ENCODE measurements at regions not wholly inside any gene's neighbourhood (a gene's known extent, or its start where the extent isn't known, plus 50 kb on each side); places are given as distances from the start of the nearest gene placed in this dataset.
"Not testable (repeated sequence)": the region's sequence is repeated elsewhere in the genome, so short reads cannot be mapped to it uniquely, and the experiment has no call there.

GRCh38 chrX:67213686-67214085 lies 330.1 kb upstream of the AR start:
- H3K36me3 ChIP-seq (ENCODE audit: insufficient read depth, insufficient read length, low read length); H3K4me3 ChIP-seq (ENCODE audit: insufficient read length, low read depth); H3K9ac ChIP-seq (ENCODE audit: insufficient read length, low read depth); H3K27me3 ChIP-seq (ENCODE audit: insufficient read depth, insufficient read length); H3K4me1 ChIP-seq (ENCODE audit: insufficient read depth, insufficient read length); H3K9me3 ChIP-seq (ENCODE audit: insufficient read depth, low read length); DNase-seq (ENCODE audit: low read depth, low spot score): not testable (repeated sequence)

DNA sequence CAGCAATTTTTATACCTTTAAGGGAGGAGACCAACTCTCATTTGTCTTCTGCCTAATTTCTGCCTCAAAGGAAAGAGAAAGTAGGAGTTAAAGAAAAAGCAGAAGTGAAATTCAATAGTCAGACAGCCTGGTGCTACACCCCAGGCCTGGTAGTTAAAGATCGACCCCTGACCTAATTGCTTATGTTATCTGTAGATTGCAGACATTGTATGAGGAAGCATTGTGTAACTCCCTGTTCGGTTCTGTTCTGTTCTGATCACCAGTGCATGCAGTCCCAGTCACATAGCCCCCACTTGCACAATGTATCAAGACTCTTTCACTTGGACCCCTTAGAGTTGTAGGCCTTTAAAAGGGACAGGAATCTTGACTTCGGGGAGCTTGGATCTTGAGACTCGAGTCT lies 335.9 kb upstream of the AR start:
- no peak overlapping the region for H3K9ac ChIP-seq (ENCODE audit: insufficient read length, low read depth)
- no peaks in the 10 kb centered on the region for H3K4me1 ChIP-seq (ENCODE audit: insufficient read depth, insufficient read length)
- DNase-seq (ENCODE audit: low read depth, low spot score), result no peak
- no peak overlapping the region for H3K4me3 ChIP-seq (ENCODE audit: insufficient read length, low read depth)
- no peak for TF ChIP-seq YY1 (IDR thresholded peaks at IDR 0.05; ENCODE audit: insufficient read depth, insufficient read length)
- TF ChIP-seq SUZ12 (IDR thresholded peaks at IDR 0.05; ENCODE audit: extremely low read depth, insufficient read depth, insufficient read length), result no peak
- TF ChIP-seq ZNF274 (IDR thresholded peaks at IDR 0.05; ENCODE audit: low read depth, low read length), result no peak
- no peaks in the 10 kb centered on the region for H3K27me3 ChIP-seq (ENCODE audit: insufficient read depth, insufficient read length)
- H3K36me3 ChIP-seq (ENCODE audit: insufficient read depth, insufficient read length, low read length), result no peaks in the 10 kb centered on the region
- 0 out of 2 replicates have a peak, but pooled peaks cover 6% of the 10 kb centered on the region for H3K9me3 ChIP-seq (ENCODE audit: insufficient read depth, low read length)

DNA sequence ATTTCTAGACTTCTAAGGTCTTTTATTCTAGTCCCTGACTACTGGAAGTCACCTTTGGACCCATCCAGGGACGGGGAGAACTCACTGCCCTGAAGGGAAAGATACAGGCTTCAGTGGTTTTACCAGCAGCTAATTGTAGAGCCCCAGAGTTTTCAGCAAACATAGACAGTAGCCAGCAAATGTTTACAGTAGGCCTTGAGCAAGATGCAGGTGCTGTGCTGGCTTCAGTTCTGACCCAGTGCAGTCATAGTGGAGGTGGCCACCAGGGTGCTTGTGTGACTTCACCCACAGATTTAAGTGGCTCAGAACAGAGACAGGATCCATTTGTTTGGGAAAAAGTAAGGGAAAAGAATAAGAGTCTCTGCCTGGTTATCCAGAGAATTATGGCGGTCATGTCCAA lies 384.4 kb upstream of the AR start:
- Histone ChIP-seq H3K9ac (ENCODE audit: insufficient read length, low read depth) (no peak overlapping the region), H3K27me3 (ENCODE audit: insufficient read depth, insufficient read length) (no peaks in the 10 kb centered on the region), H3K36me3 (ENCODE audit: insufficient read depth, insufficient read length, low read length) (no peaks in the 10 kb centered on the region), H3K4me3 (ENCODE audit: insufficient read length, low read depth) (no peak overlapping the region), H3K9me3 (ENCODE audit: insufficient read depth, low read length) (no peaks in the 10 kb centered on the region), H3K4me1 (ENCODE audit: insufficient read depth, insufficient read length) (no peaks in the 10 kb centered on the region)
- no peak for TF ChIP-seq YY1 (IDR thresholded peaks at IDR 0.05; ENCODE audit: insufficient read depth, insufficient read length)
- DNase-seq (ENCODE audit: low read depth, low spot score), result no peak

- no peak overlapping the region for H3K4me3 ChIP-seq (ENCODE audit: insufficient read length, low read depth)
- H3K4me1 ChIP-seq (ENCODE audit: insufficient read depth, insufficient read length), result no peaks in the 10 kb centered on the region
- H3K36me3 ChIP-seq (ENCODE audit: insufficient read depth, insufficient read length, low read length), result no peaks in the 10 kb centered on the region
- no peaks in the 10 kb centered on the region for H3K9me3 ChIP-seq (ENCODE audit: insufficient read depth, low read length)
- DNase-seq (ENCODE audit: low read depth, low spot score), result no peak
- TF ChIP-seq YY1 (IDR thresholded peaks at IDR 0.05; ENCODE audit: insufficient read depth, insufficient read length) (no peak), SUZ12 (IDR thresholded peaks at IDR 0.05; ENCODE audit: extremely low read depth, insufficient read depth, insufficient read length) (no peak), ZNF274 (IDR thresholded peaks at IDR 0.05; ENCODE audit: low read depth, low read length) (no peak)
- no peak overlapping the region for H3K9ac ChIP-seq (ENCODE audit: insufficient read length, low read depth)
- H3K27me3 ChIP-seq (ENCODE audit: insufficient read depth, insufficient read length), result no peaks in the 10 kb centered on the region
Observed at GRCh38 chrX:67114635-67115034, 429.2 kb upstream of the AR start.

DNA sequence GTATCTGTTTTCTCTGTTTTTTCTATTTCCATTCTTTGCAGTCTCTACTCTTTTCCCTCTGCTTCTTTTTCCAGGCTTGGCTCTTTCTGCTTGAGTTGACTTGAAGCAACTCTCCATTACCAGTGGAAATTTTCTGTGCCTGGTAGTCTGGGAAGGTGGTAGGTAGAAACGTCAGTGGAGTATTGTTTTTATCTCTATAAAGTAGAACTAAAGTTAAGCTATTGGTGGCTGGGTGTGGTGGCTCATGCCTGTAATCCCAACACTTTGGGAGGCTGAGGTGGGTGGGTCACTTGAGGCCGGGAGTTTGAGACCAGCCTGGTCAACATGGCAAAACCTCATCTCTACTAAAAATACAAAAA lies 438.1 kb upstream of the AR start:
- Histone ChIP-seq H3K36me3 (ENCODE audit: insufficient read depth, insufficient read length, low read length) (no peaks in the 10 kb centered on the region), H3K4me3 (ENCODE audit: insufficient read length, low read depth) (no peak overlapping the region), H3K4me1 (ENCODE audit: insufficient read depth, insufficient read length) (no peaks in the 10 kb centered on the region), H3K9me3 (ENCODE audit: insufficient read depth, low read length) (no peaks in the 10 kb centered on the region), H3K27me3 (ENCODE audit: insufficient read depth, insufficient read length) (no peaks in the 10 kb centered on the region), H3K9ac (ENCODE audit: insufficient read length, low read depth) (no peak overlapping the region)
- no peak for TF ChIP-seq ZNF274 (IDR thresholded peaks at IDR 0.05; ENCODE audit: low read depth, low read length)
- no peak for TF ChIP-seq YY1 (IDR thresholded peaks at IDR 0.05; ENCODE audit: insufficient read depth, insufficient read length)
- no peak for DNase-seq (ENCODE audit: low read depth, low spot score)

DNA sequence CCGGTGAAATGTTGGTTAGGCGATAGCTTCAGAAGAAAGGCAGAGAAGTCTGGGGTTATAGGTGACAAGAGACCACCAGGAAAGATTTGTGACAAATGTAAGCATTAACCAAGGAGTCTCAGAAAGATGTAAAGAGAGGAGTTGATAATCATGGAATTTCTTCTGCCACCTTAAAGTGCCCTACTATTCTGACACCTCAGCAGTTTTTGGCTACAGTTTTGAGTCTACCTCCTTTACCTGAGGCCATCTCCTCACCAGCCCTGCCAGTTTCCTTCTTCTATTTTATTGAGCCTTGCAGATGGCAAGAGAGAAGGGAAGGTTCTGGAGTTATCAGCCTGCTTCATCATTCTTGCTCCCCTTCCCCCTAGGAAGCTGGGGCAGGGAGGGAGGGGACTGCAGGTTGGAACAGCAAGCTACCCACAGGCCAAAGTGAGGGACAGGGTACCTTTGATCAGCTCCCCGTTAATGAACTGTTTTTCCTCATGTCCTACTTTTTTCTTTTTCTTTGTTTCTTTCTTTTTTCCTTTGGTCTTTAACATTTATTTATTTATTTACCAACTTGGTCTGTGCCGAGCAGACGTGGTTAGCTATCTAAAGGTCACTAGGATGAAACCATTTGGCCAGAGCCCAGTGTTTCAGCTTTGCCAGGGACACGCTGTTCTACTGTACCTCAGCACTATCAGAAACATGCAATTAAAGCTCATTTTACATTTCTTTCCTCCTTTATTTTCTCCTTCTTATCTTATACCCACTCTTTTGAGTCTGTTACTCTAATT lies 438.7 kb upstream of the AR start:
- Histone ChIP-seq H3K9me3 (ENCODE audit: insufficient read depth, low read length) (no peaks in the 10 kb centered on the region), H3K9ac (ENCODE audit: insufficient read length, low read depth) (no peak overlapping the region), H3K27me3 (ENCODE audit: insufficient read depth, insufficient read length) (no peaks in the 10 kb centered on the region), H3K36me3 (ENCODE audit: insufficient read depth, insufficient read length, low read length) (no peaks in the 10 kb centered on the region), H3K4me3 (ENCODE audit: insufficient read length, low read depth) (no peak overlapping the region), H3K4me1 (ENCODE audit: insufficient read depth, insufficient read length) (no peaks in the 10 kb centered on the region)
- no peak for TF ChIP-seq YY1 (IDR thresholded peaks at IDR 0.05; ENCODE audit: insufficient read depth, insufficient read length)
- DNase-seq (ENCODE audit: low read depth, low spot score), result no peak

GRCh38 chrX:67100031-67100884 lies 443.6 kb upstream of the AR start:
- no peak for TF ChIP-seq SUZ12 (IDR thresholded peaks at IDR 0.05; ENCODE audit: extremely low read depth, insufficient read depth, insufficient read length)
- TF ChIP-seq ZNF274 (IDR thresholded peaks at IDR 0.05; ENCODE audit: low read depth, low read length), result no peak
- TF ChIP-seq YY1 (IDR thresholded peaks at IDR 0.05; ENCODE audit: insufficient read depth, insufficient read length), result no peak
- DNase-seq (ENCODE audit: low read depth, low spot score), result no peak
- no peaks in the 10 kb centered on the region for H3K9me3 ChIP-seq (ENCODE audit: insufficient read depth, low read length)
- H3K4me3 ChIP-seq (ENCODE audit: insufficient read length, low read depth), result no peak overlapping the region
- H3K9ac ChIP-seq (ENCODE audit: insufficient read length, low read depth), result no peak overlapping the region
- H3K27me3 ChIP-seq (ENCODE audit: insufficient read depth, insufficient read length), result no peaks in the 10 kb centered on the region
- no peaks in the 10 kb centered on the region for H3K4me1 ChIP-seq (ENCODE audit: insufficient read depth, insufficient read length)
- no peaks in the 10 kb centered on the region for H3K36me3 ChIP-seq (ENCODE audit: insufficient read depth, insufficient read length, low read length)
